ENCODE measurements at regions not wholly inside any gene's neighbourhood (a gene's known extent, or its start where the extent isn't known, plus 50 kb on each side); places are given as distances from the start of the nearest gene placed in this dataset.

DNA sequence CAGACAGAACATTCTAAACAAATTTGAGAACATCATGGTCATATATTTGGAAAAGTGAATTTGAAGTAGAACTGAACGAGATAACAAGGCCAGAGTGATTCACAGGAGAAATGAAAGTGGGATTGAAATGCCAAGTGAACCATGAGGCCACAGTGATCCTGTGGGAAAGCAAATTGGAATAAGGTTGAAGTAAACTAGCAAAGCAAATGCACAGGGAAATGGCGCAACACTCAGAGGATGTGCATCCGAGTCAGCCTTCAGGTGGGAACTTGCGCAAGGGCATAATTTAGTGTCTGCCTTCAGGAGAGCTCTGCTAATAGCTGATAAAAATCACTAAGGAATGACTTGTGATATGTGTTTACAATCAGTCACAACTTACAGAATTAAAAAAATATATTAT, 696.6 kb downstream of the LIG4 start:
- no peaks in the 10 kb centered on the region for H3K27me3 ChIP-seq (ENCODE audit: insufficient read depth, low read depth, severe bottlenecking)
- no peaks in the 10 kb centered on the region for H3K36me3 ChIP-seq
- no peak overlapping the region for H3K27ac ChIP-seq
- H3K4me3 ChIP-seq (ENCODE audit: low read depth, low read length): no peak overlapping the region
- no peak for DNase-seq
- TF ChIP-seq, protein P1, sequence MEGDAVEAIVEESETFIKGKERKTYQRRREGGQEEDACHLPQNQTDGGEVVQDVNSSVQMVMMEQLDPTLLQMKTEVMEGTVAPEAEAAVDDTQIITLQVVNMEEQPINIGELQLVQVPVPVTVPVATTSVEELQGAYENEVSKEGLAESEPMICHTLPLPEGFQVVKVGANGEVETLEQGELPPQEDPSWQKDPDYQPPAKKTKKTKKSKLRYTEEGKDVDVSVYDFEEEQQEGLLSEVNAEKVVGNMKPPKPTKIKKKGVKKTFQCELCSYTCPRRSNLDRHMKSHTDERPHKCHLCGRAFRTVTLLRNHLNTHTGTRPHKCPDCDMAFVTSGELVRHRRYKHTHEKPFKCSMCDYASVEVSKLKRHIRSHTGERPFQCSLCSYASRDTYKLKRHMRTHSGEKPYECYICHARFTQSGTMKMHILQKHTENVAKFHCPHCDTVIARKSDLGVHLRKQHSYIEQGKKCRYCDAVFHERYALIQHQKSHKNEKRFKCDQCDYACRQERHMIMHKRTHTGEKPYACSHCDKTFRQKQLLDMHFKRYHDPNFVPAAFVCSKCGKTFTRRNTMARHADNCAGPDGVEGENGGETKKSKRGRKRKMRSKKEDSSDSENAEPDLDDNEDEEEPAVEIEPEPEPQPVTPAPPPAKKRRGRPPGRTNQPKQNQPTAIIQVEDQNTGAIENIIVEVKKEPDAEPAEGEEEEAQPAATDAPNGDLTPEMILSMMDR (IDR thresholded peaks at IDR 0.05; ENCODE audit: low read depth, low read length): no peak
- H3K9me3 ChIP-seq (ENCODE audit: severe bottlenecking): no peaks in the 10 kb centered on the region

DNA sequence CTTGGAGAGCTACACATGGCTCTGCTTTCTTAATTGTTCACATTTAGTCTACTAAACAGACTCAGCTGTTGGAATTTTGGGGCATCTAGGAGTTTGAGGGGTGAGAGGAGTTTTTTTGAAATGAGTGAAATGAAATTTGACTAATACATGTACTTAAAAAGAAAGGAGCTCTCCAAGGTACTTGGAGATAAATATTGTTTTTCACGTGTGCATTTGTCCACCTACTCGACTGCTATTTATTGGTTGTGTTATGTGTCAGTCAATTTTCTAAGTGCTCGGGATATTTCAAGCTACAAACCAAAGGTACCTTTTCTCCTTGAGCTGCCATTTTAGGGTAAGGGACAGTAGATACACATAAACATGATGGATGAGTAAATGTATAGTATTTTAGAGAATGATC, 697.0 kb downstream of the LIG4 start:
- no peak for DNase-seq
- no peaks in the 10 kb centered on the region for H3K27me3 ChIP-seq (ENCODE audit: insufficient read depth, low read depth, severe bottlenecking)
- TF ChIP-seq, protein P1 (IDR thresholded peaks at IDR 0.05; ENCODE audit: low read depth, low read length): no peak
- H3K36me3 ChIP-seq: no peaks in the 10 kb centered on the region
- H3K27ac ChIP-seq: no peak overlapping the region
- no peak overlapping the region for H3K4me3 ChIP-seq (ENCODE audit: low read depth, low read length)
- H3K9me3 ChIP-seq (ENCODE audit: severe bottlenecking): no peaks in the 10 kb centered on the region

DNA sequence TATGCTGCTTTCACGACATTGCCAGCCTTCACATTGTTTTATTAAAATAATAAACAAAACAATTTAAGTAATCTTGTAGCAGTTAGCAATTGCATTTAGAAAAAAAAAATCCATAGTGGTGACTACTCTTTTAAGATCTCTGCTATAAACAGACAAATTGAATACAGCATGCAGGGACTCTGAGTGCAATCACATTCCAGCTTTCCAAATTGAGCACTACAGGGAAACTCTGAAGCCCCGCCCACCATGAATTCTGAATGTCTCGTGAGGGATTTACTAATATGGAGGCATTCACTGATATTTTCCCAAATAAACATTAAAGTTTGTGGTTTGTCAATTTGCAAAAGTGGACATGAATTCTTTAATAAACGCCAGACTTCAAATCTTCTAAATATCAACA, 698.8 kb downstream of the LIG4 start:
- H3K27me3 ChIP-seq (ENCODE audit: insufficient read depth, low read depth, severe bottlenecking): no peaks in the 10 kb centered on the region
- DNase-seq: no peak
- no peaks in the 10 kb centered on the region for H3K36me3 ChIP-seq
- no peak overlapping the region for H3K27ac ChIP-seq
- H3K9me3 ChIP-seq (ENCODE audit: severe bottlenecking): no peaks in the 10 kb centered on the region
- H3K4me3 ChIP-seq (ENCODE audit: low read depth, low read length): no peak overlapping the region
- TF ChIP-seq, protein P1 (IDR thresholded peaks at IDR 0.05; ENCODE audit: low read depth, low read length): no peak

DNA sequence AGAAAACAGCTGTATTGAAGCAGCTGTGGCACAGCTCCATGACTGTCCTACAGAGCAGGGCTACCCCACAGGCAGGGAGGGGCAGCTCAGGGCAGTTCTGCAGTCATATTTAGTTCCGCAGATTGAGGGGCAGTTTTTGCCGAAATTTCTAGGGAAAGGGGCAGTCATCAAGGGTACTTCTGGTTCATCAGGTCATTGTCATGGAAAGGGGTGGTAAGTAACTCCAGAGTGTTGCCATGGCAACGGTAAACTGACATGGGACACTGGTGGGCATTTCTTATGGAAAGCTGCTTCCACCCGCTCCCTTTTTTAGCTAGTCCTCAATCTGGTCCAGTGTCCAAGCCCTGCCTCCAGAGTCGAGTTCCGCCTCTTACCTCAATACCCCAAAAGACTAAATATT, 702.8 kb downstream of the LIG4 start:
- TF ChIP-seq, protein P1 (IDR thresholded peaks at IDR 0.05; ENCODE audit: low read depth, low read length): no peak
- no peak for DNase-seq
- Histone ChIP-seq H3K27ac (no peak overlapping the region), H3K27me3 (ENCODE audit: insufficient read depth, low read depth, severe bottlenecking) (no peaks in the 10 kb centered on the region), H3K4me3 (ENCODE audit: low read depth, low read length) (no peak overlapping the region), H3K9me3 (ENCODE audit: severe bottlenecking) (no peaks in the 10 kb centered on the region), H3K36me3 (no peaks in the 10 kb centered on the region)

DNA sequence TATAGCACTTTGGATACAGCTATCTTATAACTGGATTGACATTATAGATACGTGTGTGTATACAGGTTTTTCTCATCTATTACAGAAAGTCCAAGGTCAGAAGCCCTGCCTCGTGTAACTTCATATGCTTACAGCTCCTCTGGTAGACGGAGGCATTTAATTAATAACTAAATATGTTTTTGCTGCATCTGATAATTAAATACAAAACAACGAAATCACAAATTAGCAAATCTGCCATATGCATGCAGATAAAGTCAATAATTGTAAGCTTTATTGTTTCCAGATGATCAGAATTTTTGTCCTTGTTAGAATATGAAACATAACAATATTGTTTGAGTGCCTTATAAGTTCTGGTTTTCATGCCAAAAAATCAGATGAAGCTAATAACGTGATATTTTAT, 717.7 kb downstream of the LIG4 start:
- Histone ChIP-seq H3K36me3 (no peaks in the 10 kb centered on the region), H3K9me3 (ENCODE audit: severe bottlenecking) (no peaks in the 10 kb centered on the region), H3K27ac (no peak overlapping the region), H3K27me3 (ENCODE audit: insufficient read depth, low read depth, severe bottlenecking) (no peaks in the 10 kb centered on the region), H3K4me3 (ENCODE audit: low read depth, low read length) (no peak overlapping the region)
- no peak for DNase-seq
- TF ChIP-seq, protein P1 (IDR thresholded peaks at IDR 0.05; ENCODE audit: low read depth, low read length): no peak

DNA sequence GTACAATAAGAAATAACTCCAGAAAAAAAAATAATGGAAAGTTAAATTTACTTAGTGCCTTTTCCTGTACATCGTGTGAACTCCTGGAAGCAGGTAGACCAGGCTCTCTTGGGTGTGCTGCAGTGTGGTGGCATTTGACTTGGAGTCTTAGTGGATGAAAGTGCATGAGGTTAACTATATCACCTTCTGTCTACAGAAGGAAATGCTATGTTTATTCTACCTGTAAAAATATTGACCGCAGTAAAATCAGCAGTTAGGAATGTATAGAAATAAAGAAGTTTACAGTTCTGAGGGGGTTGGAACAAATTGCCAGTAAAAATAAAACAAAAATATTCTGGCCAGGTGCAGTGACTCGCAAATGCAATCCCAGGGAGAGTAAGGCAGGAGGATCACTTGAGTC, 722.1 kb downstream of the LIG4 start:
- no peak for DNase-seq
- Histone ChIP-seq H3K4me3 (ENCODE audit: low read depth, low read length) (no peak overlapping the region), H3K27me3 (ENCODE audit: insufficient read depth, low read depth, severe bottlenecking) (no peaks in the 10 kb centered on the region), H3K27ac (no peak overlapping the region), H3K9me3 (ENCODE audit: severe bottlenecking) (peaks cover 3% of the 10 kb centered on the region), H3K36me3 (no peaks in the 10 kb centered on the region)
- TF ChIP-seq, protein P1 (IDR thresholded peaks at IDR 0.05; ENCODE audit: low read depth, low read length): no peak

All from WERI-Rb-1 (cell line).